ENCODE measurements at regions not wholly inside any gene's neighbourhood (a gene's known extent, or its start where the extent isn't known, plus 50 kb on each side); places are given as distances from the start of the nearest gene placed in this dataset.

GRCh38 chr7:145183069-145183468, 347.2 kb upstream of the TPK1 start:
- no peak overlapping the region for H2AK9ac ChIP-seq (replicated peaks; ENCODE audit: low read depth, low read length, poor library complexity)
- no peak overlapping the region for H3K56ac ChIP-seq (ENCODE audit: extremely low read depth, insufficient read depth, low read length)
- H3K4me3 ChIP-seq (ENCODE audit: insufficient read depth, low read depth, low read length): no peak overlapping the region
- POLR2A ChIA-PET (ENCODE audit: unreplicated experiment): no interaction called here
- H2BK20ac ChIP-seq (ENCODE audit: low read depth, low read length): no peak overlapping the region
- DNase-seq (no peak), ATAC-seq (ENCODE audit: low read depth) (no peak)
- no peak overlapping the region for H2AK5ac ChIP-seq (ENCODE audit: low read depth, low read length)
- no peak overlapping the region for H3K9ac ChIP-seq (ENCODE audit: low read depth, low read length)
- TF ChIP-seq FOS (IDR thresholded peaks at IDR 0.05; ENCODE audit: low read depth, low read length): no peak
- TF ChIP-seq BHLHE40 (IDR thresholded peaks at IDR 0.05; ENCODE audit: low read depth, low read length): no peak
- no peak for TF ChIP-seq MAZ (IDR thresholded peaks at IDR 0.05; ENCODE audit: borderline replicate concordance, low read depth, low read length)
- no peak for TF ChIP-seq CTCF (conservative IDR thresholded peaks at IDR 0.05; ENCODE audit: low read depth, low read length)
- TF ChIP-seq SMC3 (IDR thresholded peaks at IDR 0.05; ENCODE audit: low read depth, low read length): no peak
- TF ChIP-seq MAFK (IDR thresholded peaks at IDR 0.05; ENCODE audit: low read depth, low read length): no peak
- TF ChIP-seq CEBPB (IDR thresholded peaks at IDR 0.05; ENCODE audit: low read depth, low read length): no peak
- no peak overlapping the region for H4K8ac ChIP-seq (ENCODE audit: low read depth in 2 of 2, low read length in 2 of 2)
- BruUV-seq (replicated peaks): no TSS peak
- WGBS, 2 experiments (ENCODE audit: extremely low coverage in 2 of 2, insufficient read length in 1 of 2): no CpG with 5 or more reads among the region's 4 CpGs
- no peaks in the 10 kb centered on the region for H3K9me1 ChIP-seq (ENCODE audit: insufficient read depth, low read length)
- no peak overlapping the region for H3K4me2 ChIP-seq (ENCODE audit: low read depth, low read length)
- no peak overlapping the region for H2BK15ac ChIP-seq (ENCODE audit: low read depth, low read length)
- no peaks in the 10 kb centered on the region for H3K4me1 ChIP-seq (ENCODE audit: control insufficient read depth, insufficient read depth, low read length)
- no peaks in the 10 kb centered on the region for H4K20me1 ChIP-seq (ENCODE audit: insufficient read depth, low read length)
- no peak overlapping the region for H3K14ac ChIP-seq (replicated peaks; ENCODE audit: low read depth, low read length)
- H3K36me3 ChIP-seq (ENCODE audit: control insufficient read depth, insufficient read depth, low read length): no peaks in the 10 kb centered on the region
- no peak overlapping the region for H2AFZ ChIP-seq (replicated peaks; ENCODE audit: low read length, poor library complexity)
- no peaks in the 10 kb centered on the region for H3K79me1 ChIP-seq (ENCODE audit: low read depth in 1 of 2, low read length in 2 of 2)
- no peak overlapping the region for H4K91ac ChIP-seq (ENCODE audit: insufficient read depth, low read depth, low read length)
- H2BK120ac ChIP-seq (ENCODE audit: low read depth, low read length): no peak overlapping the region
- intact Hi-C loops (cut with micrococcal nuclease): no loop called here
- H4K5ac ChIP-seq (ENCODE audit: low read depth, low read length): no peak overlapping the region
- H3K4ac ChIP-seq (ENCODE audit: low read depth, low read length): no peak overlapping the region
- no peak overlapping the region for H3K23ac ChIP-seq (ENCODE audit: low read depth, low read length)
- peaks cover 4% of the 10 kb centered on the region; the same call in 1 of the 2 replicates for H3K9me3 ChIP-seq (ENCODE audit: control insufficient read depth, insufficient read depth, low read length)
- in situ Hi-C loops (cut with MboI; ENCODE audit: low sequenced_read_pairs): no loop called here
- CTCF ChIA-PET: no interaction called here
- H3K18ac ChIP-seq (ENCODE audit: low read depth, low read length): no peak overlapping the region
- H2BK5ac ChIP-seq (ENCODE audit: low read depth, low read length, poor library complexity, severe bottlenecking): no peak overlapping the region
- dilution Hi-C loops (cut with HindIII; ENCODE audit: low sequenced_read_pairs, unreplicated experiment): no loop called here
- no peak overlapping the region for H3K27ac ChIP-seq (ENCODE audit: insufficient read depth, low read length)
- H3K27me3 ChIP-seq (ENCODE audit: control insufficient read depth, insufficient read depth, low read length): no peaks in the 10 kb centered on the region

Measured in IMR-90 (cell line).